GM12865 (cell line): ENCODE measurements at regions not wholly inside any gene's neighbourhood (a gene's known extent, or its start where the extent isn't known, plus 50 kb on each side); places are given as distances from the start of the nearest gene placed in this dataset.

Experiments used
- DNase-seq: peaks from one replicate; pipeline ENCODE4 v3.0.0; 2010; ENCODE audit warnings: low read depth
- H3K4me3 ChIP-seq: 2 replicates; pipeline ENCODE4 v1.5.1; 2011; ENCODE audit warnings: mild to moderate bottlenecking, low read depth, low read length, control low read depth
- CTCF ChIP-seq: IDR thresholded peaks from 2 replicates; pipeline ENCODE4 v1.5.1; 2011; ENCODE audit warnings: low read length, control low read depth, low read depth, inconsistent platforms; ENCODE audit not compliant: insufficient read depth; ENCODE audit errors: missing control alignments

DNA sequence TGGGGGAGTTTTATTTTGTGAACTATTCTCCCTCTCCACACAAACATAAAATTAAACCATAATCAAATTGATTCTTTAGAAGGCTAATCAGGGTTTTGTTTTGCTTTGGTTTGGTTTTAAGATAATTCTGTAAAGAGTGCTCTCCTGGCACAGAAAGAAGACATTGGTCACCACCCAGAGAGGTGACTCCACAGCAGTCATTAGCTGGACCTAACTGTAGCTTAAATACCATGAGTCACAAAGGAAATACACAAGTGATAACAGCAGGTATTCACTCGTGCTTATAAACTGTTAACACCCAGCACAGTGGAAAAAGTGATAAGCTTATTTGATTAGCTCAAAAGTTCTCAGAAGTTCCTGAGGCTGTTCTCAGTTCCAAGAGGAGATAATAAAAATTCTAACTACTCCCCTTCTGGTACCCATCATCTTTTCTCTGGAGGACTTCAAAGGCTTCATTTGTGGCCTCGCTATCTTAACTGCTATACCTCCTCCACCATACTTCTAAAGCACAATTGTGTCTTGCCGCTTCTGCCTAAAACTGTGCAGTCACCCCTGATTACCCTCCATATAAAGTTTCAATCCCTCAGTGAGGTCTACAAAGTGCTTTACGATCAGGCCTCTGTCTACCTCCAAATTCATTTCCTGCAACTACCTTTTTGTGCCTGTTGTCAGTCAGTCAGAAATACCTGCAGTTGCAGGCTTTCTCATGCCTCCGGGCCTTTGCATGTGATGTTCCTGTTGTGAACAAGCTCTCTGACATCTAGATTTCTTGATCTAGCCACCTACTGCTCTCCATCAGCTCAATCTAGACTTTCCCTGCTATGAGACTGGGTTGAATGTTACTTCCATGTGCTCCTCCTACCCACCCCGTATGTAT lies 201.1 kb downstream of the SAMD5 start:
- no peak for DNase-seq
- H3K4me3 ChIP-seq = no peak overlapping the region
- TF ChIP-seq CTCF = no peak

DNA sequence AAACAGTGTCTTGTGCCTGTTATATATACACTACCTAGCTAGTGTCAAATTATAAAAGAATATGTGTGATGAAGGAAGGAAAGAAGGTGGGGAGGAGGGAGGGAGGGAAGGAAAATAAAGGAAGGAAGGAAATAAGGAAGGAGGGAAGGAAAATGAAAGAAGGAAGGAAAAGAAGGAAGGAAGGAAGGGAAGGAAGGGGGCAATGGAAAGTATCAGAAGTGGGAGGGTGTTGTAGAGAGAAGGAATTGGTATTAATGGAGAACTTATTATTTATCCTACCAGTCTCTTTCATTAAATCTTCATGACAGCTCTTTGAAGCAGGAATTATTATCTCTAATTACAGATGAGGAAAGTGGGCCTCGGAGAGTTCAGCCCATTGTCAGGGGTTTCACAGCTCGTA lies 202.4 kb downstream of the SAMD5 start:
- no peak overlapping the region for H3K4me3 ChIP-seq
- TF ChIP-seq CTCF = no peak

GRCh38 chr6:147711476-147711875 lies 203.0 kb downstream of the SAMD5 start:
- no peak overlapping the region for H3K4me3 ChIP-seq
- DNase-seq = no peak
- TF ChIP-seq CTCF = no peak

More for the DNA sequence above, 202.4 kb downstream of the SAMD5 start:
- no peak for DNase-seq

GRCh38 chr6:147712841-147713240 lies 204.4 kb downstream of the SAMD5 start:
- no peak for DNase-seq
- TF ChIP-seq CTCF = no peak
- H3K4me3 ChIP-seq = no peak overlapping the region

- DNase-seq = no peak
- H3K4me3 ChIP-seq = no peak overlapping the region
- no peak for TF ChIP-seq CTCF
Measured at GRCh38 chr6:147715035-147715434, 206.5 kb downstream of the SAMD5 start.

- DNase-seq = no peak
- TF ChIP-seq CTCF = no peak
- H3K4me3 ChIP-seq = no peak overlapping the region
Measured at GRCh38 chr6:147716434-147716833, 207.9 kb downstream of the SAMD5 start.

DNA sequence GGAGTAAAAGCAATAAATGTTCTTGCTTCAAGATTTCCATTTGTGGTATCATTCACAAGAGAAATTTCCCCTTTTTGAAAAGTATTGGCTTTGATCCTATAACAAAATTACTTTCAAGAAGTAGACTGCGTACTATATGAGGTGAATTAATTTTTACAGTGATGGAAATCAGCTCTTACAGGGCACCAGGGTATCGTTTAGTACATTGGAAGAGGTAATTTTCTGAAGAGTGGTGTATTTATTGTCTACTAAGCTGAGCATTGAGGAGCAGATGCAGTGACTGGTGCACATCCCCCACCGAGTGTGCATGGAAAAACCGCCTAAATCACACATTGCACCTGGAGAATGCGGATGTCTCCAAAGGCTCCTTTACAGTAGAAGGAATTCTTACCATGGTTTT lies 209.5 kb downstream of the SAMD5 start:
- TF ChIP-seq CTCF = no peak
- no peak for DNase-seq
- no peak overlapping the region for H3K4me3 ChIP-seq
